H1 (cell line): ENCODE measurements at regions not wholly inside any gene's neighbourhood (a gene's known extent, or its start where the extent isn't known, plus 50 kb on each side); places are given as distances from the start of the nearest gene placed in this dataset.

Source experiments
- POLR2A ChIP-seq, 2 experiments: IDR thresholded peaks; 1 replicate in 1 of 2; 2 replicates in 1 of 2; pipeline ENCODE4 v1.6.1; 2011; ENCODE audit warnings: low read depth in 2 of 2, low read length in 2 of 2, mild to moderate bottlenecking in 2 of 2; ENCODE audit errors: control extremely low read depth in 1 of 2
- TEAD4 ChIP-seq: IDR thresholded peaks from 2 replicates; pipeline ENCODE4 v1.6.1; 2012; ENCODE audit warnings: low read depth, low read length, inconsistent platforms, mixed read lengths
- TF ChIP-seq, protein P1 (sequence below), 3 experiments: IDR thresholded peaks; 1 replicate in 2 of 3; 2 replicates in 1 of 3; pipeline versions ENCODE4 v1.5.1 to v1.6.1; 2011; ENCODE audit warnings: low read length in 3 of 3, mild to moderate bottlenecking in 3 of 3, inconsistent platforms in 2 of 3, low read depth in 1 of 3, moderate library complexity in 1 of 3; ENCODE audit not compliant: insufficient read depth in 1 of 3; ENCODE audit errors: control extremely low read depth in 1 of 3

DNA sequence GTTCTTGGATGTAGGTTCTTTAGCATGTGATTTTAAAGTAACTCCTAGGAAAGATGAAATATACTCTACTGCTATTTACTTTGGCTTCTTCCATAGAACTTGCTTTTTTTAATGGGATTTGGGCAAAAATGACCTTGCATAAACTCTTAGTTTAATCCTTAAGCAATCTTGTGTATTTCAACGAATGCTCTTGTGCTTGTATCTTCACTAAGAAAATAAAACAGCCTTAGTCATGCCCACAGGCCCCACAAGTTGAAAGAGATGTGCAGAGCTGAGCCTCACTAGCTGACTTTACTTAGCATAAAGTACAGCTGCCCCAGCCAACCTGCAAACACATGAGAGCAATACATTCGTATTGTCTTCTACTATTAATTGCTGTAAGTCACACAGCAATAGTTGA is 1609.2 kb downstream of the STIM2 start:
- TF ChIP-seq, protein P1, sequence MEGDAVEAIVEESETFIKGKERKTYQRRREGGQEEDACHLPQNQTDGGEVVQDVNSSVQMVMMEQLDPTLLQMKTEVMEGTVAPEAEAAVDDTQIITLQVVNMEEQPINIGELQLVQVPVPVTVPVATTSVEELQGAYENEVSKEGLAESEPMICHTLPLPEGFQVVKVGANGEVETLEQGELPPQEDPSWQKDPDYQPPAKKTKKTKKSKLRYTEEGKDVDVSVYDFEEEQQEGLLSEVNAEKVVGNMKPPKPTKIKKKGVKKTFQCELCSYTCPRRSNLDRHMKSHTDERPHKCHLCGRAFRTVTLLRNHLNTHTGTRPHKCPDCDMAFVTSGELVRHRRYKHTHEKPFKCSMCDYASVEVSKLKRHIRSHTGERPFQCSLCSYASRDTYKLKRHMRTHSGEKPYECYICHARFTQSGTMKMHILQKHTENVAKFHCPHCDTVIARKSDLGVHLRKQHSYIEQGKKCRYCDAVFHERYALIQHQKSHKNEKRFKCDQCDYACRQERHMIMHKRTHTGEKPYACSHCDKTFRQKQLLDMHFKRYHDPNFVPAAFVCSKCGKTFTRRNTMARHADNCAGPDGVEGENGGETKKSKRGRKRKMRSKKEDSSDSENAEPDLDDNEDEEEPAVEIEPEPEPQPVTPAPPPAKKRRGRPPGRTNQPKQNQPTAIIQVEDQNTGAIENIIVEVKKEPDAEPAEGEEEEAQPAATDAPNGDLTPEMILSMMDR (IDR thresholded peaks at IDR 0.05; ENCODE audit: control extremely low read depth in 1 of 3, insufficient read depth in 1 of 3, low read depth in 1 of 3, low read length in 3 of 3): no peak
- no peak for TF ChIP-seq TEAD4
- no peak for TF ChIP-seq POLR2A (IDR thresholded peaks at IDR 0.05; ENCODE audit: control extremely low read depth in 1 of 2, low read depth in 2 of 2, low read length in 2 of 2)
